ENCODE measurements at regions not wholly inside any gene's neighbourhood (a gene's known extent, or its start where the extent isn't known, plus 50 kb on each side); places are given as distances from the start of the nearest gene placed in this dataset.
"Not testable (repeated sequence)": the region's sequence is repeated elsewhere in the genome, so short reads cannot be mapped to it uniquely, and the experiment has no call there.

DNA sequence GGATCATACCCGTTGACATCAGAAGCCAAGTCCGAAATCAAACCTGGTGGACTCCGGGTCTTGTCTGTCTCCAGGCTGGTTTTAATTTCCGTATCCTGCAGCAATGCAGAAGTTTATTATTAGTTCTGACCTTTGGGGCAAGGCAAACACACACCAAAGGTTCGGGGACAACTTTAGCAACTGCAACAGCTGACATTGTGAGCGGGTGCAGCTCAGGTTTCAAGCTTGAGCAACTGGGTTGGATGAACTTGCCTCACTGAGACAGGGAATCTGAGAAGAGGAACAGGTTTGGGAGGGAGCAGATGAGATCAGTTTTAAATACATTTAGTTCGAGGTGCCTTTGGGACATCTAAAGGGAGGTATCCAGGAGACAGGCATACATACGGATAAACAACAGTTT lies 110.7 kb downstream of the GNL3L start:
- Histone ChIP-seq H4K20me1 (ENCODE audit: insufficient read depth, low read length) (no peaks in the 10 kb centered on the region), H2AFZ (ENCODE audit: low read length) (peak overlapping the region; percentile 76), H3K4me2 (ENCODE audit: low read length) (peak overlapping the region; percentile 90), H3K9me3 (ENCODE audit: low read length) (no peaks in the 10 kb centered on the region), H3K27ac (ENCODE audit: low read depth, low read length, poor library complexity, severe bottlenecking) (peak overlapping the region; percentile 82), H3K79me2 (ENCODE audit: insufficient read depth, low read depth, low read length) (no peaks in the 10 kb centered on the region), H3K36me3 (ENCODE audit: insufficient read depth, low read length) (no peaks in the 10 kb centered on the region), H3K4me1 (ENCODE audit: insufficient read depth, low read length, poor library complexity, severe bottlenecking) (peaks cover 28% of the 10 kb centered on the region), H3K9me2 (ENCODE audit: insufficient read depth, low read length) (no peaks in the 10 kb centered on the region), H3K4me3 (ENCODE audit: low read depth, low read length, poor library complexity, severe bottlenecking) (peak overlapping the region; percentile 68)
- peak; percentile 65 for DNase-seq (ENCODE audit: low spot score)
- TF ChIP-seq EZH2phosphoT487 (IDR thresholded peaks at IDR 0.05; ENCODE audit: borderline replicate concordance, low read depth, low read length), result no peak
- TF ChIP-seq CTCF (conservative IDR thresholded peaks at IDR 0.05; ENCODE audit: low read length), result no peak
- CTCF ChIA-PET (ENCODE audit: unreplicated experiment), result interaction anchor here (0.5 kb wide), 1 partner anchor 1074 kb away, joined by 25 read pairs; no protein-coding TSS in a partner anchor
- intact Hi-C loops (cut with micrococcal nuclease; ENCODE audit: unreplicated experiment), result loop anchor here (1.0 kb wide), 1 partner anchor 147 kb away; no protein-coding TSS in a partner anchor
- POLR2A ChIA-PET, result interaction anchor here (0.6 to 1.5 kb wide), 4 partner anchors 166 to 595 kb away, joined by 3 to 6 read pairs (median 3); partner anchors contain the start of gene APEX2
- no TSS peak for BruUV-seq (replicated peaks)

DNA sequence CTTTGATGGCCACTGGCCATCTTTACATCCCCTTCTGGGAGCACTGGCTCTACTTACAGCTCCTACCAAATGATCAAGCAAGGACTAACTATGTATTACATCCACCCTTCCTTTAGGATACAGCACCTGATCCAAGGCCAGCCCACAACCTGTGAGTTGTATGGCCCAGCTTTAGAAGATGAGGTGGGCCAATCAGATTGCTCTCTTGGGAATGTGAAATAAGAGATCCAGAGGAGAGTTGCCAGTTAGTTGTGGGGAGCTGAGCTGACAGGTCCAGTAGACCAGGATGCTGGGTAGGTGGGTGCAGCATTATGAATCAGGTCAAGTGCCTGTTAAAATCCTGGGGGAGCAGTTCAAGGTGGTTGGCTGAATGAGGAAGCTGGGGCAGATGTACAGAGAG lies 111.5 kb downstream of the GNL3L start:
- no peaks in the 10 kb centered on the region for H3K9me3 ChIP-seq (ENCODE audit: low read length)
- intact Hi-C loops (cut with micrococcal nuclease; ENCODE audit: unreplicated experiment), result no loop called here
- ChIA-PET CTCF (ENCODE audit: unreplicated experiment) (no interaction called here), POLR2A (interaction anchor here (0.7 kb wide), 1 partner anchor 167 kb away, joined by 3 read pairs; no protein-coding TSS in a partner anchor)
- DNase-seq (ENCODE audit: low spot score), result peak; percentile 4
- TF ChIP-seq CTCF (conservative IDR thresholded peaks at IDR 0.05; ENCODE audit: low read length), result no peak
- no peak for TF ChIP-seq EZH2phosphoT487 (IDR thresholded peaks at IDR 0.05; ENCODE audit: borderline replicate concordance, low read depth, low read length)
- H3K4me2 ChIP-seq (ENCODE audit: low read length), result peak overlapping the region; percentile 90
- no TSS peak for BruUV-seq (replicated peaks)
- no peaks in the 10 kb centered on the region for H4K20me1 ChIP-seq (ENCODE audit: insufficient read depth, low read length)
- no peaks in the 10 kb centered on the region for H3K79me2 ChIP-seq (ENCODE audit: insufficient read depth, low read depth, low read length)
- peaks cover 28% of the 10 kb centered on the region for H3K4me1 ChIP-seq (ENCODE audit: insufficient read depth, low read length, poor library complexity, severe bottlenecking)
- no peaks in the 10 kb centered on the region for H3K36me3 ChIP-seq (ENCODE audit: insufficient read depth, low read length)
- H3K4me3 ChIP-seq (ENCODE audit: low read depth, low read length, poor library complexity, severe bottlenecking), result no peak overlapping the region
- peak overlapping the region; percentile 76; the same call in 1 of the 2 replicates for H2AFZ ChIP-seq (ENCODE audit: low read length)
- H3K27ac ChIP-seq (ENCODE audit: low read depth, low read length, poor library complexity, severe bottlenecking), result peak overlapping the region; percentile 82
- no peaks in the 10 kb centered on the region for H3K9me2 ChIP-seq (ENCODE audit: insufficient read depth, low read length)

DNA sequence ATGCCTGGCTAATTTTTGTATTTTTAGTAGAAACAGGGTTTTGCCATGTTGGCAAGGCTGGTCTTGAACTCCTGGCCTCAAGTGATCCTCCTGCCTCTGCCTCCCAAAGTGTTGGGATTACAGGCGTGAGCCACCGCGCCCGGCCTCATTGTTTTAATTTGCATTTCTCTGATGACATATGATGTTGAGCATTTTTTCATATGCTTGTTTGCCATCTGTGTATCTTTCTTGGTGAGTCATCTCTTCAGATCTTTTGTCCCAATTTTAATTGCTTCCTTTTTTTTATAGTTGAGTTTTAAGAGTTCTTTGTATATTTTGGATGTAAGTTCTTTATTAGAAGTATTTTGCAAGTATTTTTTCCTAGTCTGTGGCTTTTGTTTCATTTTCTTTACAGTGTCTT lies 117.6 kb downstream of the GNL3L start:
- H3K9me2 ChIP-seq (ENCODE audit: insufficient read depth, low read length); H3K4me3 ChIP-seq (ENCODE audit: low read depth, low read length, poor library complexity, severe bottlenecking); H3K79me2 ChIP-seq (ENCODE audit: insufficient read depth, low read depth, low read length); H2AFZ ChIP-seq (ENCODE audit: low read length); CTCF ChIA-PET (ENCODE audit: unreplicated experiment); DNase-seq (ENCODE audit: low spot score); H3K4me1 ChIP-seq (ENCODE audit: insufficient read depth, low read length, poor library complexity, severe bottlenecking); H4K20me1 ChIP-seq (ENCODE audit: insufficient read depth, low read length); BruUV-seq (replicated peaks); POLR2A ChIA-PET; intact Hi-C loops (cut with micrococcal nuclease; ENCODE audit: unreplicated experiment); H3K36me3 ChIP-seq (ENCODE audit: insufficient read depth, low read length); H3K27ac ChIP-seq (ENCODE audit: low read depth, low read length, poor library complexity, severe bottlenecking); H3K4me2 ChIP-seq (ENCODE audit: low read length); H3K9me3 ChIP-seq (ENCODE audit: low read length): not testable (repeated sequence)
